SK-N-SH treated with all-trans-retinoic acid at 6 μM for 48 hours (cell line): ENCODE measurements at regions not wholly inside any gene's neighbourhood (a gene's known extent, or its start where the extent isn't known, plus 50 kb on each side); places are given as distances from the start of the nearest gene placed in this dataset.

Experiments
- CSRNP3 ChIP-seq: fragments of 250-450 bp; sonication (Bioruptor Pico); IDR thresholded peaks from 2 replicates; pipeline ENCODE4 v1.5.1; 2021; ENCODE audit warnings: mild to moderate bottlenecking, moderate library complexity
- TCF4 ChIP-seq: fragments of 250-450 bp; sonication (Bioruptor Pico); IDR thresholded peaks from 2 replicates; pipeline ENCODE4 v1.8.0; 2021; ENCODE audit warnings: mild to moderate bottlenecking, moderate library complexity, borderline replicate concordance
- ZNF565 ChIP-seq: fragments of 450-650 bp; formaldehyde crosslinking; conservative IDR thresholded peaks from 2 replicates; pipeline ENCODE4 v1.5.0; 2020; ENCODE audit warnings: low read depth, mild to moderate bottlenecking, moderate library complexity
- ZNF8 ChIP-seq: fragments of 450-650 bp; formaldehyde crosslinking; IDR thresholded peaks from 2 replicates; pipeline ENCODE4 v1.5.0; 2020; ENCODE audit warnings: mild to moderate bottlenecking, moderate library complexity
- TF ChIP-seq, protein P1 (sequence below): fragments of 250-450 bp; sonication (Bioruptor Pico); IDR thresholded peaks from 2 replicates; pipeline ENCODE4 v1.8.0; 2020; ENCODE audit warnings: mild to moderate bottlenecking, moderate library complexity, borderline replicate concordance

GRCh38 chr9:80025131-80025530 lies 453.4 kb downstream of the TLE4 start:
- TF ChIP-seq TCF4 (CRISPR knock-in tag) (no peak), ZNF8 (CRISPR knock-in tag) (no peak), ZNF565 (CRISPR knock-in tag) (no peak), CSRNP3 (no peak)
- TF ChIP-seq, protein P1, sequence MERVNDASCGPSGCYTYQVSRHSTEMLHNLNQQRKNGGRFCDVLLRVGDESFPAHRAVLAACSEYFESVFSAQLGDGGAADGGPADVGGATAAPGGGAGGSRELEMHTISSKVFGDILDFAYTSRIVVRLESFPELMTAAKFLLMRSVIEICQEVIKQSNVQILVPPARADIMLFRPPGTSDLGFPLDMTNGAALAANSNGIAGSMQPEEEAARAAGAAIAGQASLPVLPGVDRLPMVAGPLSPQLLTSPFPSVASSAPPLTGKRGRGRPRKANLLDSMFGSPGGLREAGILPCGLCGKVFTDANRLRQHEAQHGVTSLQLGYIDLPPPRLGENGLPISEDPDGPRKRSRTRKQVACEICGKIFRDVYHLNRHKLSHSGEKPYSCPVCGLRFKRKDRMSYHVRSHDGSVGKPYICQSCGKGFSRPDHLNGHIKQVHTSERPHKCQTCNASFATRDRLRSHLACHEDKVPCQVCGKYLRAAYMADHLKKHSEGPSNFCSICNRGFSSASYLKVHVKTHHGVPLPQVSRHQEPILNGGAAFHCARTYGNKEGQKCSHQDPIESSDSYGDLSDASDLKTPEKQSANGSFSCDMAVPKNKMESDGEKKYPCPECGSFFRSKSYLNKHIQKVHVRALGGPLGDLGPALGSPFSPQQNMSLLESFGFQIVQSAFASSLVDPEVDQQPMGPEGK (CRISPR knock-in tag) = no peak
